ENCODE measurements at regions not wholly inside any gene's neighbourhood (a gene's known extent, or its start where the extent isn't known, plus 50 kb on each side); places are given as distances from the start of the nearest gene placed in this dataset.
"Not testable (repeated sequence)": the region's sequence is repeated elsewhere in the genome, so short reads cannot be mapped to it uniquely, and the experiment has no call there.

- DNase-seq: no peak
Observed at GRCh38 chrX:129158505-129158904, 364.8 kb downstream of the SMARCA1 start.

DNA sequence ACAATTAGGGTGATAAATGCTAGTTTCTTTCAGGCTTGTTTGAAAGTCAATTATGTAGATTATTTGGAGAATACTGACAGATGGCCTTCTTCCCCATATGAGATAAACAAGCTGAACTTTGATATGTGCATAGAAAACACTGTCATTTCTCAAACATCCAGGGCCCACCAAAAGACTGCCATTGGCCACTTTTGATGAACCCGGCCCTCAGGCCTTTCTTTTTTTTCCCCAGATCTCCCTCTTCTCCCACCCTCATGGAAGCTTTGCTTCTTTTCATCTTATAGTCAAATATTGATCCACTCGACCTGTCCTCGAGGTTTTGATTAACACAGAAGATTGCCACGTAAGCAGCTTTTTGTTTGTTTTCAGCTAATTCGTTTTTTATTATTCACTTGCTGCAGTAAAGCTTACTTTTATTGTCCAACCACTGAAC lies 377.4 kb downstream of the SMARCA1 start:
- no peak for DNase-seq

GRCh38 chrX:129145385-129145784 lies 377.9 kb downstream of the SMARCA1 start:
- DNase-seq: no peak

GRCh38 chrX:129144172-129145038 lies 378.9 kb downstream of the SMARCA1 start:
- peak; percentile 58 for DNase-seq

GRCh38 chrX:129139837-129140598 lies 383.3 kb downstream of the SMARCA1 start:
- DNase-seq: peak; percentile 68

- no peak for DNase-seq
Observed at GRCh38 chrX:129125122-129125914, 398.0 kb downstream of the SMARCA1 start.

GRCh38 chrX:129123795-129124194 lies 399.5 kb downstream of the SMARCA1 start:
- DNase-seq: no peak

- DNase-seq: no peak
Observed at GRCh38 chrX:129116676-129117470, 406.4 kb downstream of the SMARCA1 start.

DNA sequence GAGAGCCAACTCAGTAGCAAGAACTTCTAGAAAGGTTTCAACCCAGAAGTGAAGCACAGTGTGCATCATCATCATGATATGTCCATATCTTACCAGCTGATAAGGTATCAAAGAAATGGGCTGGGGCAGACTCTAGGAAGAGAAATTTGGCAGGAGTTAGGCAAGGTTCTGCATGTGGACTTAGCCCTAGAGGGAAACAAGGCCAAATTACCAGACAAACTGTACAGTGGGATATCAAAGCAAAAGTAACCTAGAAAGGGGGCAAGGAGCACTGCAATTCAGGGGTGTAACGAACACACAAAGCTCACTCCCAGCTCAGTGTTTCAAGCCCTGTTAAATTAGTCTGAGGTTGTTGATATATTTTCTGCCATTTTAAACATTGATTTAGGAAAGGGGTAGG lies 407.4 kb downstream of the SMARCA1 start:
- DNase-seq: no peak

- DNase-seq: peak; percentile 65
Observed at GRCh38 chrX:129115104-129115503, 408.2 kb downstream of the SMARCA1 start.

- DNase-seq: peak; percentile 42
Observed at GRCh38 chrX:129111081-129111798, 412.1 kb downstream of the SMARCA1 start.

DNA sequence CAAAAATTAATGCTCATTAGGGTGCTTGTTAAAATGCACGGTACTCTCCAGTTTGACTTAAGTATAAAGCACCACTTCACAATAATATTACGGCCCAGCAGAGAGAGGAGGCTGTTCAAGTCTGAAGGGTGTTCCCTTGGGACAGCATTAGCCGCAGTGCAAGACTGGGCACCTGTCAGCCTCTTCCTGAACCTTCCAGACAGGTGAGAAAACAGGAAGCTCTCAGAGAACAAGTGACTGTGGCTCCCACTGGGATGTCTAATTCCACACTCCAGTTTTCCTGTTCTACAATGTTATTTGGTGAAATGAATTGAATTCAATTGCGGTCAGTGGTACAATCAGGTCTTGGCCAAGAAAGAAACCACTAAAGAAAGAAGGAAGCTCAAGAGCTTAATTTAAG lies 414.4 kb downstream of the SMARCA1 start:
- DNase-seq: peak; percentile 31

GRCh38 chrX:129099207-129099606 lies 424.1 kb downstream of the SMARCA1 start:
- peak; percentile 59 for DNase-seq

DNA sequence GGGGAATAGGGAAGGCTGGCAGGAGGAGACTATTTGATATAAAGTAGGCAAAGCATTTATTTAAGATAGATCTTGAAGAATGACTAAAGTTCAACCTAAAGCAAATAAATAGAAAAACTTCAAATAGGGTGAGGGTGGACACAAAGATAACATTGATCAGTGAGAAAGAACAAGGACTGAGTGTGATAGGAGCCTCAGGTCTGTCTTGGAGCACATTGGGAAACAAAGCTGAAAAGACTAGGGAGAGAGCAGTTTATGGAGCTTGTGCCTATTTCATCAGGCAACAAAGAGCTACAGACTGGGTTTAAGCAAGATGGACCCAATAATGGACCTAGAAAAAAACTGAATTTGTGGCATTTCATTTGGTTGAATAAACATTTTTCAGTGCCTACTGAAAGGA lies 425.6 kb downstream of the SMARCA1 start:
- no peak for DNase-seq

- DNase-seq: no peak
Observed at GRCh38 chrX:129093706-129094105, 429.6 kb downstream of the SMARCA1 start.

DNA sequence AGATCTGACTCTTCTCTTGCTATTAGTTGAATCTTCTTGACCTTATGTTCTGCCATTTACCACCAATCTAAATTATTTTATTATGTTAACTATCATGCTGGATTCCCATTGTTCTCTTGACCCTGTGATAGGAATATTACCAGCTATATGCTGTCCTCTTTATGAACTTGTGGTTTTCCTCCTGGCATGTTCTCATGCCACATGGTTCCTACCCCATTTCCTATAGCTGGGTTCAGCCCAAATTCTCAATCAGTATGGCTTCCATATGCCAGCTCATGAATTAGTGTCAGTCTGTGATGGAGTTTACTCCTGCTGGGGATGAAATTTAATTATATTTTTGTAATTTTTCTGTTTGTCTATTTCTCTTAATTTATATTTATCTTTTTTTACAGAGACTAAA lies 430.5 kb downstream of the SMARCA1 start:
- DNase-seq: no peak

- no peak for DNase-seq
Observed at GRCh38 chrX:129092242-129092641, 431.0 kb downstream of the SMARCA1 start.

DNA sequence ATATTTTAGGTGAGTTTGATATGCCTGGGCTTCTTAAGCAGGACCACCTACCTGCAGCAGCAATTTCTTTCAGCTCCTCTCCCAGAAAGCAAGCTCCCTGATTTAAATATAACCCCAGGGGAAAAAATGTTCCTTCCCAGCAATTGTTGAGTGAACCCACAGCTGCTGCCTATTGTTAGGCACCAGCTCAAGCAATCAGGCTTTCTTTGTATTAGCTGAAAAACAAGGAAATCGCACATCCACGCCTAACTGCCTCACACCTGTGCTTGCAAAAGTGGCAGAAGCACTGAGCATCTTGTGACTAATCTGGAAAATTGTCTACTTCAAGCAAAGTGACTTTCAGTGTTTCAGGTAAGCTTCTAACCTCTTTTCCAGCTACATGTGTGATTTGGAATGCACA lies 432.2 kb downstream of the SMARCA1 start:
- DNase-seq: no peak

DNA sequence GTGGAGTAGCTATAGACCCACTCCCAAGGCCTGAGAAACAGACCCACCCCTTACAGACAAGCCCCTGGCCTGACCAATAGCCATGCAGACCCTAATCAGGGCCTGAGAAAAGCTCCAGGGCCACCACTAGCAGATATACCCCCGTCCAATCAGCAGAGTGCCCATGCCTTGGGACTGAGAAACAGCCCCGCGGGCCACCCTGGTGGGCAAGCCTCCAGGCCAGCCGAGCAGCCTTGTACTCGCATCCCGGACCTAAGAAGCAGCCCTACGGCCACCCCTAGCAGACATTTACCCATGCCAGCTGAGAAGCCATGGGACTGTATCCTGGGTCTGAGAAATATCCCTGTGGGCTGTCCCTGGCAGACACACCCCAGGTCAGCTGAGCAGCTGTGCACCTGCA lies 436.5 kb downstream of the SMARCA1 start:
- DNase-seq: no peak

DNA sequence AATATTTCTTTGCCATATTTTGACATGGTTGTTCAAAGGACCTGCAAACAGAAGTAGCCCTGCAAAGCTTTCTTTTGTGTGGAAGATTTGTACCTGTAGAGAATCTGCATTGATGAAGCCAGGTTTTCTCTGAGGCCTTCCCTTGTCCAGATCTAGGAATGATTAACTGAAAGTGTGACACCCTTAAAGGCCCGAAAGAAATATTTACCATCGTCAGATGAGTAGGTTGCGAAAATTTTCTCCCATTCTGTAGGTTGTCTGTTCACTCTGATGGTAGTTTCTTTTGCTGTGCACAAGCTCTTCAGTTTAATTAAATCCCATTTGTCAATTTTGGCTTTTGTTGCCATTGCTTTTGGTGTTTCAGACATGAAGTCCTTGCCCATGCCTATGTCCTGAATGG lies 439.0 kb downstream of the SMARCA1 start:
- not testable (repeated sequence) for DNase-seq

GRCh38 chrX:129077424-129078170 lies 445.7 kb downstream of the SMARCA1 start:
- peak; percentile 33 for DNase-seq

Data from eye (tissue), 1 donor.